ENCODE measurements at regions not wholly inside any gene's neighbourhood (a gene's known extent, or its start where the extent isn't known, plus 50 kb on each side); places are given as distances from the start of the nearest gene placed in this dataset.
"Not testable (repeated sequence)": the region's sequence is repeated elsewhere in the genome, so short reads cannot be mapped to it uniquely, and the experiment has no call there.

DNA sequence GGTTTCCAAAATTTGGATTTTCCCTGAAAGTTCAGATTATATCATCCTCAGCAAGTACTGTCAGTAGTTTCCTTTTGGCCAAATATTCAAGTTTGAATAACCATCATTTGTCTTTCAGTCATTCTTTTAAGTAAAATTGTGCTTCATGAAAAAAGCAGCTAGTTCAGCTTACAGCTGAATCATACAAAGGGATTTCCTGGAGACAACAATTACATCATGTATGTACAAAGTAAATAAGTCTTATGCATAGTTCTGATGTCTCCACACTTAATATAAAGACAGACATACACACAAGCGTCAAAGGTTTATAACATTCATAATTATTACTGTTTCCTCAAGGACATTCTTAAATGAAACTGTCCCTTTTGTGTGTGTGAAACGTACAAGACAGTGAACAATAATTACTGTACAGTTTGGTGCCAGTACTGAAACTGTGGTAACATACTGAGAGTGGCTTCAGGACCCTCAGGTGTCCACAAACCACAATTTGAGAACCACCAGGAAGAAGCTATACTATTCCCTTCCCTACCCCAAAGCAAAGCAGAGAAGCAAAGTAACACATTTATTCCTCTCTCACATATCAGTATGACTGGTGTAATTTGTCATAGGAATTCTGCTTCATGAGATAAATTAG, 746.6 kb downstream of the TAF11L14 start:
- TF ChIP-seq, protein P1, sequence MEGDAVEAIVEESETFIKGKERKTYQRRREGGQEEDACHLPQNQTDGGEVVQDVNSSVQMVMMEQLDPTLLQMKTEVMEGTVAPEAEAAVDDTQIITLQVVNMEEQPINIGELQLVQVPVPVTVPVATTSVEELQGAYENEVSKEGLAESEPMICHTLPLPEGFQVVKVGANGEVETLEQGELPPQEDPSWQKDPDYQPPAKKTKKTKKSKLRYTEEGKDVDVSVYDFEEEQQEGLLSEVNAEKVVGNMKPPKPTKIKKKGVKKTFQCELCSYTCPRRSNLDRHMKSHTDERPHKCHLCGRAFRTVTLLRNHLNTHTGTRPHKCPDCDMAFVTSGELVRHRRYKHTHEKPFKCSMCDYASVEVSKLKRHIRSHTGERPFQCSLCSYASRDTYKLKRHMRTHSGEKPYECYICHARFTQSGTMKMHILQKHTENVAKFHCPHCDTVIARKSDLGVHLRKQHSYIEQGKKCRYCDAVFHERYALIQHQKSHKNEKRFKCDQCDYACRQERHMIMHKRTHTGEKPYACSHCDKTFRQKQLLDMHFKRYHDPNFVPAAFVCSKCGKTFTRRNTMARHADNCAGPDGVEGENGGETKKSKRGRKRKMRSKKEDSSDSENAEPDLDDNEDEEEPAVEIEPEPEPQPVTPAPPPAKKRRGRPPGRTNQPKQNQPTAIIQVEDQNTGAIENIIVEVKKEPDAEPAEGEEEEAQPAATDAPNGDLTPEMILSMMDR (conservative IDR thresholded peaks at IDR 0.05; ENCODE audit: control insufficient read depth, insufficient read depth, low read depth, low read length) = no peak
- no peak overlapping the region for H3K4me3 ChIP-seq (ENCODE audit: control insufficient read depth, low read depth, low read length)
- DNase-seq (ENCODE audit: low read depth) = no peak

DNA sequence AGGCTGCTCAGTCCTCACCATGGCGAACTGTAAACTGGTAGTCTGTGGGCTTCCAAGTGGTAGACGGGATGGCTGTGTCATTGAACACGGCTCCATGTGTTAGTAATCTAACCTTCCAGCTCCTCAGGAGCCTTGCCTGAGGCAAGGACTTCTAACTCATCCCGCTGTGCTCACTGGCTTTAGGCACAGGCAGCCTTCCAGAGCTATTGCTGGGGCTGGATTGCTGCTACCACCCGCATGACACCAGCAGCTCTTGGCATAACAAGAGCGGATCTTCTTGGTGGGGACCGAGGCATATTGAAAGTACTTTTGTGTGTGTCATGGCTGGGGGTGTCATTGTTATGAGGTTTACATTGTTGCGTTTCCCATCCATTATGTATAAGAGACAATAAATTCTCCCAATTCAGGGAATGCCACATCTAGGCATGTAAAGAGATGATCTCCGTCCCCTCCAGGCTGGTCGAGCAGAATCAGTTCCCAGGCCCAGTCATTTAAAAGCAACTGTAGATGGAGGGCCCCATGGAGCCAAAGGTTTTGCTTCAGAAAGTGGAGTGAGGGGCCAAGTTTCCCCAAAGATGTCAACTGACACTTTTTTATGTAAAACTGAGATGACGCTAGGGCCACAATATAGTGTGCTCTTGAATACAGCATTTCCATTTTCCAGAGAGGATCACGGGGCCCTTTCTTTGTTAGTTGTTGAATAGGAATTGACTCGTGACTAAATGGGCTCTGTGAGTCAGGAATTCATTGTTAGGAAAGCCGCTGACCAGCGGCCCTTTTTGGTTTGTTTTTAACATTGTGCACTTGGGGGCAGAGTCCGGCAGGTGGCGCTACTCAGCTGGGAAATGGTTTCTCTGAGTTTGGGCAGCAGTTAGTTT, 759.5 kb downstream of the TAF11L14 start:
- peak; percentile 49 for DNase-seq (ENCODE audit: low read depth)
- TF ChIP-seq, protein P1 (conservative IDR thresholded peaks at IDR 0.05; ENCODE audit: control insufficient read depth, insufficient read depth, low read depth, low read length) = peak; percentile 80
- no peak overlapping the region for H3K4me3 ChIP-seq (ENCODE audit: control insufficient read depth, low read depth, low read length)

DNA sequence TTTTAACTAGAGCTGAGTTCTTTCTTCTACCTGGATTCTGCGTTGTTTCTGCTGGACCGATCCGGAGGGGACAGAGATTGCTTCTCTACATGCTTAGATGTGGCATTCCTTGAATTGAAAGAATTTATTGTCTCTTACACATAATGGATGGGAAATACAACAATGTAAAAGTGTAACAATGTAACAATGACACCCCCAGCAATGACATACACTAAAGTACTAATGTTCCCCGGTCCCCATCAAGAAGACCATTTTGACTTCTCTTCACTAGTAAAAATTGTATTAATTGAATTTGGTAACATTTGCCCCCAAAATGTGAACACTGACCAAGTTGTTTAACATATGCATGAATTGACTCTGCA, 760.2 kb downstream of the TAF11L14 start:
- no peak overlapping the region for H3K4me3 ChIP-seq (ENCODE audit: control insufficient read depth, low read depth, low read length)
- DNase-seq (ENCODE audit: low read depth) = no peak
- TF ChIP-seq, protein P1 (conservative IDR thresholded peaks at IDR 0.05; ENCODE audit: control insufficient read depth, insufficient read depth, low read depth, low read length) = no peak

DNA sequence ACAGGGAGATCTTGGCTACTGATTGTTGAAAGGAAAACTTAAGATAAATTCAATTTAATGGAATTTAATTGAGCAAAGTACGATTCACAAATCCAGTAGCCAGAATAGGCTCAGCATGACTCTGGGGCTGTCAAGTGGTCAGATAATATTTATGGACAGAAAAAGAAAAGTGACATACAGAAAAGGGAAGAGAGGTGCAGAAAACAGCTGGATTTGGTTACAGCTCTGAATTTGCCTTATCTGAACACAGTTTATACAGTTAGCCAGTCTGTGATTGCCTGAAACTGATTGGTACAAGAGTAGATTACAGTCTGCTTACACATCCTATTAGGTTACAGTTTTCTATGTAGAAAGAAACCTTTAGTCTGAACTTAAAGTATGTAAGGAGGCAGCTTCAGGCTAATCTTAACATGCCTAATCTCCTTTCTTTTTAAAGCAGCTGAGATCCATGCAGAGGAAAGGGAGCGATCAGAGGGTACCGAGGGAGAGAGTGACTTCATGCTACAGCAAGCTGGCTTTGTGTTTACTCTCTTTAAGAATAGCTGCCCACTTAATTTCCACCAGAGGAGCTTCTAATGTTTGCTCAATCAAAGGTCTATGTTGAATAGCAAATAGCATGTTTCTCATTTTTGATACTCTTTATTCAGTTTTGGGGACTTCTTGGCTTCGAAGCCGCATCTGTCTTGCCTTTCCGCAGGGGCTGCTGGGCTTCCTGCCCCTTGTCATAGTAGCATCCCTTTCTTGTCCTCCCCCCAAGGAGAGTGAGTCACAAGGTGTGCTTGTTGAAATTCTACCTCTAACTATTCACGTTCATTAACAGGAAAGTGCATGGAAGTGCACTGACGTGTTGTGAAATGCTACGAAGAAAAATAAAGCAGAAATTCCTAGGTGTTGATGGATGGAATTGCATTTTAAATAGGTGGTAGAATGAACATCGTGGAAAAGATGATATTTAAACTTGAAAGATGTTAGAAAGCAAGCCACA, 761.2 kb downstream of the TAF11L14 start:
- TF ChIP-seq, protein P1 (conservative IDR thresholded peaks at IDR 0.05; ENCODE audit: control insufficient read depth, insufficient read depth, low read depth, low read length) = no peak
- DNase-seq (ENCODE audit: low read depth) = no peak
- H3K4me3 ChIP-seq (ENCODE audit: control insufficient read depth, low read depth, low read length) = no peak overlapping the region

DNA sequence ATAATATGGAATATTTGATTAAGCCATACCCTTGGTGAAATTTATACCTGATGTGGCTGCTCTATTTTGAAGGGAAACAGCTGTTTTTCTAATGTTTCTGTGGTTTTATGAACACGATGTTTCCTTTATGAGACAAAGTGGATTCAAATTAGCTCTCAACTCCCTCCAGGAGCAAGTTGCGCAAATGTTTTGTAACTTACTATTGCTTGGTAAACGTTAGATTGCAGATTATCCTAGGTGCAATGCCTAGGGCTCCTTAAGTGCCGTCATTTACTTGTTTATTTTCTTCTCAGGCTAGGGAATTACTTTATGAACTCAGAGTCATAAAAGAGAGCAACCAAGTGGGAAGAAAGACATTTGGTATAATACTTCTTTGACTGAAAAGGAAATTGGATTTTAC, 763.1 kb downstream of the TAF11L14 start:
- TF ChIP-seq, protein P1 (conservative IDR thresholded peaks at IDR 0.05; ENCODE audit: control insufficient read depth, insufficient read depth, low read depth, low read length) = no peak
- no peak overlapping the region for H3K4me3 ChIP-seq (ENCODE audit: control insufficient read depth, low read depth, low read length)
- no peak for DNase-seq (ENCODE audit: low read depth)

DNA sequence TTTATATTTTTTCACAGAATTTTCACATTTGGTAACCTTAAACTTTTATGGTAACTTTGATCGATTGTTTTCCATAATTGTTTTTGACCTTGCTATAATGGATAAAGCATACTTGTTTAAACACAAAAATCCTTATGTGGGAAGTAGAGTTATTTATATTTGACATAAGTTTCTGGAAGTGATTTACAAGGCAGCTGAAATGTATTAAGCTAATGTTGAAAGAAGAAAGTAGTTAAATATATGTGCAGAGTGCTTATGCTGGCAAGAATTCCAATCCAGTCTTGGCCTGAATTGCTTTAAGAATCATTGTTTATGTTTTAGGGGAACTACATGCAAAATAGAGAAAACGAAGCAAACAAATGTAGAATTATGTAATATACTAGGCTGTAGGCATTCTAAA, 763.6 kb downstream of the TAF11L14 start:
- no peak for DNase-seq (ENCODE audit: low read depth)
- H3K4me3 ChIP-seq (ENCODE audit: control insufficient read depth, low read depth, low read length) = no peak overlapping the region
- TF ChIP-seq, protein P1 (conservative IDR thresholded peaks at IDR 0.05; ENCODE audit: control insufficient read depth, insufficient read depth, low read depth, low read length) = no peak

DNA sequence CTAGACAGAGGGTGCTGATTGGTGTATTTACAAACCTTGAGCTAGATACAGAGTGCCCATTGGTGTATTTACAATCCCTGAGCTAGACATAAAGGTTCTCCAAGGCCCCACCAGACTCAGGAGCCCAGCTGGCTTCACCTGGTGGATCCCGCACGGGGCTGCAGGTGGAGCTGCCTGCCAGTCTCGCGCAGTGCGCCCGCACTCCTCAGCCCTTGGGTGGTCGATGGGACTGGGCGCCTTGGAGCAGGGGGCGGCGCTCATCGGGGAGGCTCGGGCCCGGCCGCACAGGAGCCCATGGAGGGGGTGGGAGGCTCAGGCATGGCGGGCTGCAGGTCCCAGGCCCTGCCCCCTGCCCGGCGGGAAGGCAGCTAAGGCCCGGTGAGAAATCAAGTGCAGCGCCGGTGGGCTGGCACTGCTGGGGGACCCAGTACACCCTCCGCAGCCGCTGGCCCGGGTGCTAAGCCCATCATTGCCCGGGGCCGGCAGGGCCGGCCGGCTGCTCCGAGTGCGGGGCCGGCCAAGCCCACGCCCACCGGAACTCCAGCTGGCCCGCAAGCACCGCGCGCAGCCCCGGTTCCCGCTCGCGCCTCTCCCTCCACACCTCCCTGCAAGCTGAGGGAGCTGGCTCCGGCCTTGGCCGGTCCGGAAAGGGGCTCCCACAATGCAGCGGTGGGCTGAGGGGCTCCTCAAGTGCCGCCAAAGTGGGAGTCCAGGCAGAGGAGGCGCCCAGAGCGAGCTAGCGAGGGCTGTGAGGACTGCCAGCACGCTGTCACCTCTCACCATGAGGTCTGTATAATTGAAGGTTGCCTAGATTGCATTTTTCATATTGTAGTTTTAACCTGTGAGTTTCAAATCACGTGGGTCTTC, 765.4 kb downstream of the TAF11L14 start:
- not testable (repeated sequence) for DNase-seq (ENCODE audit: low read depth); H3K4me3 ChIP-seq (ENCODE audit: control insufficient read depth, low read depth, low read length)
